ENCODE measurements at regions not wholly inside any gene's neighbourhood (a gene's known extent, or its start where the extent isn't known, plus 50 kb on each side); places are given as distances from the start of the nearest gene placed in this dataset.

GRCh38 chr1:191839891-191840290 is 318.4 kb upstream of the RGS18 start:
- no peak for DNase-seq

- no peak for DNase-seq
Observed at GRCh38 chr1:191851799-191852595, 306.3 kb upstream of the RGS18 start.

GRCh38 chr1:191852907-191853306 is 305.4 kb upstream of the RGS18 start:
- DNase-seq: no peak

GRCh38 chr1:191857600-191857999 is 300.7 kb upstream of the RGS18 start:
- DNase-seq: no peak

- DNase-seq: no peak
Observed at GRCh38 chr1:191865479-191865878, 292.8 kb upstream of the RGS18 start.

- no peak for DNase-seq
Observed at GRCh38 chr1:191866155-191866554, 292.1 kb upstream of the RGS18 start.

- DNase-seq: no peak
Observed at GRCh38 chr1:191869790-191870312, 288.4 kb upstream of the RGS18 start.

GRCh38 chr1:191870490-191870889 is 287.8 kb upstream of the RGS18 start:
- DNase-seq: no peak

GRCh38 chr1:191875994-191876393 is 282.3 kb upstream of the RGS18 start:
- DNase-seq: no peak

- no peak for DNase-seq
Observed at GRCh38 chr1:191876631-191877030, 281.6 kb upstream of the RGS18 start.

- DNase-seq: no peak
Observed at GRCh38 chr1:191882870-191883269, 275.4 kb upstream of the RGS18 start.

- no peak for DNase-seq
Observed at GRCh38 chr1:191886977-191887376, 271.3 kb upstream of the RGS18 start.

- no peak for DNase-seq
Observed at GRCh38 chr1:191888996-191889622, 269.2 kb upstream of the RGS18 start.

- no peak for DNase-seq
Observed at GRCh38 chr1:191889623-191890003, 268.6 kb upstream of the RGS18 start.

GRCh38 chr1:191890433-191891088 is 267.7 kb upstream of the RGS18 start:
- DNase-seq: no peak

- DNase-seq: no peak
Observed at GRCh38 chr1:191892716-191893115, 265.5 kb upstream of the RGS18 start.

GRCh38 chr1:191895049-191895448 is 263.2 kb upstream of the RGS18 start:
- no peak for DNase-seq

- no peak for DNase-seq
Observed at GRCh38 chr1:191895462-191896058, 262.7 kb upstream of the RGS18 start.

- no peak for DNase-seq
Observed at GRCh38 chr1:191897134-191897533, 261.1 kb upstream of the RGS18 start.

- no peak for DNase-seq
Observed at GRCh38 chr1:191901651-191902050, 256.6 kb upstream of the RGS18 start.

GRCh38 chr1:191904991-191905390 is 253.3 kb upstream of the RGS18 start:
- DNase-seq: no peak

GRCh38 chr1:191905781-191906180 is 252.5 kb upstream of the RGS18 start:
- DNase-seq: no peak

- no peak for DNase-seq
Observed at GRCh38 chr1:191907121-191907520, 251.1 kb upstream of the RGS18 start.
